HL-60 (cell line): ENCODE measurements at regions not wholly inside any gene's neighbourhood (a gene's known extent, or its start where the extent isn't known, plus 50 kb on each side); places are given as distances from the start of the nearest gene placed in this dataset.
"Not testable (repeated sequence)": the region's sequence is repeated elsewhere in the genome, so short reads cannot be mapped to it uniquely, and the experiment has no call there.

Experiments
- DNase-seq, 2 experiments: peaks; one replicate each; pipeline ENCODE4 v3.0.0-alpha.2; 2010 to 2020; ENCODE audit warnings: low read depth in 1 of 2, low spot score in 1 of 2
- H3K27ac ChIP-seq: fragments of 250-450 bp; sonication (Bioruptor Pico); replicated peaks from 2 replicates; pipeline ENCODE4 v1.5.1; 2020; ENCODE audit warnings: mild to moderate bottlenecking, moderate library complexity
- H3K27me3 ChIP-seq: fragments of 250-450 bp; sonication (Bioruptor Pico); 2 replicates; pipeline ENCODE4 v1.5.1; 2021; ENCODE audit warnings: mild to moderate bottlenecking, moderate library complexity; ENCODE audit not compliant: insufficient read depth, poor library complexity, severe bottlenecking
- H3K4me3 ChIP-seq: replicated peaks from 2 replicates; pipeline ENCODE4 v1.5.1; 2011; ENCODE audit warnings: mild to moderate bottlenecking, control low read depth, low read length; ENCODE audit not compliant: insufficient read depth
- GABPA ChIP-seq: IDR thresholded peaks from 2 replicates; pipeline ENCODE4 v1.6.1; 2012; ENCODE audit warnings: low read depth
- POLR2AphosphoS5 ChIP-seq: IDR thresholded peaks from 2 replicates; pipeline ENCODE4 v1.6.1; 2012; ENCODE audit warnings: low read depth
- REST ChIP-seq: IDR thresholded peaks from 2 replicates; pipeline ENCODE4 v1.6.1; 2012; ENCODE audit warnings: low read depth; ENCODE audit not compliant: insufficient replicate concordance
- SPI1 ChIP-seq: IDR thresholded peaks from 2 replicates; pipeline ENCODE4 v1.6.1; 2012; ENCODE audit warnings: low read depth, mild to moderate bottlenecking, borderline replicate concordance
- TF ChIP-seq, protein P1 (sequence below): IDR thresholded peaks from one replicate; pipeline ENCODE4 v1.5.1; 2011; ENCODE audit warnings: low read length, control low read depth, inconsistent platforms; ENCODE audit not compliant: insufficient read depth

DNA sequence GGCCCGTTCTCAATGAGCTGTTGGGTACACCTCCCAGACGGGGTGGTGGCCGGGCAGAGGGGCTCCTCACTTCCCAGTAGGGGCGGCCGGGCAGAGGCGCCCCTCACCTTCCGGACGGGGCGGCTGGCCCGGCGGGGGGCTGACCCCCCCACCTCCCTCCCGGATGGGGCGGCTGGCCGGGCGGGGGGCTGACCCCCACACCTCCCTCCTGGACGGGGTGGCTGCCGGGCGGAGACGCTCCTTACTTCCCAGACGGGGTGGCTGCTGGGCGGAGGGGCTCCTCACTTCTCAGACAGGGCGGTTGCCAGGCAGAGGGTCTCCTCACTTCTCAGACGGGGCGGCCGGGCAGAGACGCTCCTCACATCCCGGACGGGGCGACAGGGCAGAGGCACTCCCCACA is 644.7 kb upstream of the KCNMB2 start:
- not testable (repeated sequence) for H3K27ac ChIP-seq, H3K4me3 ChIP-seq, H3K27me3 ChIP-seq, DNase-seq

DNA sequence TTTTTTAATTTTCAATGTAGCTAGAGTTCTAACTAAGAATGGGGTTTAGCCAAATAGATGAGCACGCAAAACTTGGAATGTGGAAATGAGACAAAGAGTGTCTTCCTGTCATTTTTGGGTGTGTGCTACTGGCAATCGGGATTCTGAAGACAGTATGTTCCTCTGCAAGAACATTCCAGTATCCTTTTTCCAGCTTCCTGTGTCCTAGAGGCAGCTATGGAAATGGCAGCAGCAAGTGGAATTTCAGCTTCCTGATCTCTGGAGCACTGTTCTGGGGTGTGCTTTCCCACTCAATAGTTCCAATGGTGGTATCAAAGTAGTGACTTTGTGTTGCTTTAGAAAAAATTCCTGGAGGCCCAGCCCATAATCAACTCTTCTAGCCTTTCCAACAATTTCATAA is 642.9 kb upstream of the KCNMB2 start:
- TF ChIP-seq, protein P1, sequence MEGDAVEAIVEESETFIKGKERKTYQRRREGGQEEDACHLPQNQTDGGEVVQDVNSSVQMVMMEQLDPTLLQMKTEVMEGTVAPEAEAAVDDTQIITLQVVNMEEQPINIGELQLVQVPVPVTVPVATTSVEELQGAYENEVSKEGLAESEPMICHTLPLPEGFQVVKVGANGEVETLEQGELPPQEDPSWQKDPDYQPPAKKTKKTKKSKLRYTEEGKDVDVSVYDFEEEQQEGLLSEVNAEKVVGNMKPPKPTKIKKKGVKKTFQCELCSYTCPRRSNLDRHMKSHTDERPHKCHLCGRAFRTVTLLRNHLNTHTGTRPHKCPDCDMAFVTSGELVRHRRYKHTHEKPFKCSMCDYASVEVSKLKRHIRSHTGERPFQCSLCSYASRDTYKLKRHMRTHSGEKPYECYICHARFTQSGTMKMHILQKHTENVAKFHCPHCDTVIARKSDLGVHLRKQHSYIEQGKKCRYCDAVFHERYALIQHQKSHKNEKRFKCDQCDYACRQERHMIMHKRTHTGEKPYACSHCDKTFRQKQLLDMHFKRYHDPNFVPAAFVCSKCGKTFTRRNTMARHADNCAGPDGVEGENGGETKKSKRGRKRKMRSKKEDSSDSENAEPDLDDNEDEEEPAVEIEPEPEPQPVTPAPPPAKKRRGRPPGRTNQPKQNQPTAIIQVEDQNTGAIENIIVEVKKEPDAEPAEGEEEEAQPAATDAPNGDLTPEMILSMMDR = no peak
- TF ChIP-seq SPI1 (no peak), POLR2AphosphoS5 (no peak), REST (no peak), GABPA (no peak)
- DNase-seq = no peak
- H3K27ac ChIP-seq = no peak overlapping the region
- H3K4me3 ChIP-seq = no peak overlapping the region
- no peaks in the 10 kb centered on the region for H3K27me3 ChIP-seq

- no peak overlapping the region for H3K27ac ChIP-seq
- H3K27me3 ChIP-seq = no peaks in the 10 kb centered on the region
- TF ChIP-seq REST = no peak
- no peak for TF ChIP-seq POLR2AphosphoS5
- TF ChIP-seq GABPA = no peak
- TF ChIP-seq, protein P1 = no peak
- no peak for TF ChIP-seq SPI1
- no peak for DNase-seq
- H3K4me3 ChIP-seq = no peak overlapping the region
Observed at GRCh38 chr3:177894081-177894728, 642.0 kb upstream of the KCNMB2 start.

GRCh38 chr3:177898185-177898584 is 638.1 kb upstream of the KCNMB2 start:
- TF ChIP-seq, protein P1 = no peak
- TF ChIP-seq SPI1 (no peak), REST (no peak), POLR2AphosphoS5 (no peak), GABPA (no peak)
- Histone ChIP-seq H3K27me3 (no peaks in the 10 kb centered on the region), H3K4me3 (no peak overlapping the region), H3K27ac (no peak overlapping the region)
- DNase-seq = no peak
